ENCODE measurements at regions not wholly inside any gene's neighbourhood (a gene's known extent, or its start where the extent isn't known, plus 50 kb on each side); places are given as distances from the start of the nearest gene placed in this dataset.

DNA sequence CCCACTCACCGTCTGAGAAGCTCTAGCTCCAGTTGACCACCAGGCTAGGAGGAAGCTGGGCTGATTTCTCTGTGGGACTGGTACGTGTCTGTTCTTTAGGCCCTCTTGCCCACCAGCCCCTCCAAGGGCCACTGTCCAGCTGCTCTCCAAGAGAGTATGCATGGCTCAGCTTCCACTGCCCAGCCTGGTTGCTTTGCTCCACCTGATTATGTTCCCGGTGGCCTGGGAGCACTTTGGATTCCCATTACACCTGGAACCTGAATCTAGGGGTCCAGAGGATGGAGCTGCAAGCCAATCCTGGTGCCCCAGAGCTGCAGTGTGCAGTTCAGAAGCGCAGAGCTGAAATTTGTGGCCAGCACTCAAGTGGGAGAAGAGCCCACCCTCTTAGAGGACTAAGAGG is 402.1 kb upstream of the CNTN6 start:
- peaks cover 8% of the 10 kb centered on the region for H3K27me3 Mint-ChIP-seq
- H3K27ac Mint-ChIP-seq, result no peak overlapping the region
- no peak for TF ChIP-seq CTCF (conservative IDR thresholded peaks at IDR 0.05)
- no peak for DNase-seq (ENCODE audit: extremely low spot score, unreplicated experiment)
- no peak overlapping the region for H3K4me3 Mint-ChIP-seq
- H3K9me3 Mint-ChIP-seq, result no peaks in the 10 kb centered on the region
- no peaks in the 10 kb centered on the region for H3K36me3 Mint-ChIP-seq
- H3K4me1 Mint-ChIP-seq (ENCODE audit: unreplicated experiment), result no peaks in the 10 kb centered on the region

GRCh38 chr3:700514-700913 is 392.3 kb upstream of the CNTN6 start:
- no peaks in the 10 kb centered on the region for H3K36me3 Mint-ChIP-seq

GRCh38 chr3:707041-707440 is 385.8 kb upstream of the CNTN6 start:
- Mint-ChIP-seq H3K9me3 (no peaks in the 10 kb centered on the region), H3K27me3 (peaks cover 9% of the 10 kb centered on the region), H3K4me3 (no peak overlapping the region), H3K4me1 (ENCODE audit: unreplicated experiment) (no peaks in the 10 kb centered on the region), H3K27ac (no peak overlapping the region), H3K36me3 (no peaks in the 10 kb centered on the region)
- TF ChIP-seq CTCF (conservative IDR thresholded peaks at IDR 0.05), result no peak
- DNase-seq (ENCODE audit: extremely low spot score, unreplicated experiment), result no peak

More at GRCh38 chr3:700514-700913, 392.3 kb upstream of the CNTN6 start:
- no peaks in the 10 kb centered on the region for H3K27me3 Mint-ChIP-seq
- no peak overlapping the region for H3K4me3 Mint-ChIP-seq
- no peaks in the 10 kb centered on the region for H3K9me3 Mint-ChIP-seq
- no peak for TF ChIP-seq CTCF (conservative IDR thresholded peaks at IDR 0.05)
- DNase-seq (ENCODE audit: extremely low spot score, unreplicated experiment), result no peak
- H3K27ac Mint-ChIP-seq, result no peak overlapping the region
- no peaks in the 10 kb centered on the region for H3K4me1 Mint-ChIP-seq (ENCODE audit: unreplicated experiment)

GRCh38 chr3:713006-713621 is 379.7 kb upstream of the CNTN6 start:
- peaks cover 16% of the 10 kb centered on the region for H3K27me3 Mint-ChIP-seq
- peaks cover 8% of the 10 kb centered on the region for H3K4me1 Mint-ChIP-seq (ENCODE audit: unreplicated experiment)
- DNase-seq (ENCODE audit: extremely low spot score, unreplicated experiment), result no peak
- no peaks in the 10 kb centered on the region for H3K9me3 Mint-ChIP-seq
- no peaks in the 10 kb centered on the region for H3K36me3 Mint-ChIP-seq
- no peak overlapping the region for H3K27ac Mint-ChIP-seq
- no peak overlapping the region for H3K4me3 Mint-ChIP-seq
- TF ChIP-seq CTCF (conservative IDR thresholded peaks at IDR 0.05), result no peak

- no peak for TF ChIP-seq CTCF (conservative IDR thresholded peaks at IDR 0.05)
- Mint-ChIP-seq H3K9me3 (no peaks in the 10 kb centered on the region), H3K4me1 (ENCODE audit: unreplicated experiment) (peaks cover 8% of the 10 kb centered on the region), H3K27ac (no peak overlapping the region), H3K27me3 (peaks cover 22% of the 10 kb centered on the region), H3K4me3 (no peak overlapping the region), H3K36me3 (no peaks in the 10 kb centered on the region)
- DNase-seq (ENCODE audit: extremely low spot score, unreplicated experiment), result no peak
These were observed 378.7 kb upstream of the CNTN6 start for GRCh38 chr3:713947-714620.

Data from type B pancreatic cell (in vitro differentiated cells).